WTC11 (cell line): ENCODE measurements at regions not wholly inside any gene's neighbourhood (a gene's known extent, or its start where the extent isn't known, plus 50 kb on each side); places are given as distances from the start of the nearest gene placed in this dataset.

Experiments used
- TF ChIP-seq, protein P1 (sequence below): fragments of 200-600 bp; IDR thresholded peaks from 2 replicates; pipeline ENCODE4 v1.8.0; 2022; ENCODE audit warnings: antibody characterized with exemption
- TF ChIP-seq, protein P2 (sequence below): sonication (generic); formaldehyde crosslinking; IDR thresholded peaks from 2 replicates; pipeline ENCODE4 v1.8.1; 2022; ENCODE audit warnings: low read depth, missing genetic modification reagents, borderline replicate concordance
- TF ChIP-seq, protein P3 (sequence below): sonication (generic); formaldehyde crosslinking; IDR thresholded peaks from 2 replicates; pipeline ENCODE4 v1.8.1; 2023; ENCODE audit warnings: mild to moderate bottlenecking, moderate library complexity, missing genetic modification reagents

DNA sequence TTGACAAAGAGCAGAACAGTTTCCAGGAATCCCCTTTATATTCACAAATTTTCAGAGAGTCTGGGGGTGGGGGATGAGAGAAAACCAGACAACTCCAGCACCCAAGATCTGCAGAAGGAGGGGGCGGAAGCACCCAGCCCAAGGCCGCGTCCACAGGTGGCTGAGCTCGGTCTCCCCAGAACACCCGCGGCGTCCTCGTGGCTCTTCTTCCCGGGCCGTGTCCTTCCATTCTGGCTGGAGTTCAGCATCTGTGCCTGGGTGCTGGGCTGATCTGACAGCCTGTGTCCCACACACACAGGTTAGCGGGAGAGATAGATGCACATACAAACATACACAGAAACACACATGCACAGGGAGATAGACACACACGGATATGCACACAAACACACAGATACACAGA lies 455.8 kb upstream of the SALL3 start:
- TF ChIP-seq, protein P1, sequence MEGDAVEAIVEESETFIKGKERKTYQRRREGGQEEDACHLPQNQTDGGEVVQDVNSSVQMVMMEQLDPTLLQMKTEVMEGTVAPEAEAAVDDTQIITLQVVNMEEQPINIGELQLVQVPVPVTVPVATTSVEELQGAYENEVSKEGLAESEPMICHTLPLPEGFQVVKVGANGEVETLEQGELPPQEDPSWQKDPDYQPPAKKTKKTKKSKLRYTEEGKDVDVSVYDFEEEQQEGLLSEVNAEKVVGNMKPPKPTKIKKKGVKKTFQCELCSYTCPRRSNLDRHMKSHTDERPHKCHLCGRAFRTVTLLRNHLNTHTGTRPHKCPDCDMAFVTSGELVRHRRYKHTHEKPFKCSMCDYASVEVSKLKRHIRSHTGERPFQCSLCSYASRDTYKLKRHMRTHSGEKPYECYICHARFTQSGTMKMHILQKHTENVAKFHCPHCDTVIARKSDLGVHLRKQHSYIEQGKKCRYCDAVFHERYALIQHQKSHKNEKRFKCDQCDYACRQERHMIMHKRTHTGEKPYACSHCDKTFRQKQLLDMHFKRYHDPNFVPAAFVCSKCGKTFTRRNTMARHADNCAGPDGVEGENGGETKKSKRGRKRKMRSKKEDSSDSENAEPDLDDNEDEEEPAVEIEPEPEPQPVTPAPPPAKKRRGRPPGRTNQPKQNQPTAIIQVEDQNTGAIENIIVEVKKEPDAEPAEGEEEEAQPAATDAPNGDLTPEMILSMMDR, result no peak
- TF ChIP-seq, protein P2, sequence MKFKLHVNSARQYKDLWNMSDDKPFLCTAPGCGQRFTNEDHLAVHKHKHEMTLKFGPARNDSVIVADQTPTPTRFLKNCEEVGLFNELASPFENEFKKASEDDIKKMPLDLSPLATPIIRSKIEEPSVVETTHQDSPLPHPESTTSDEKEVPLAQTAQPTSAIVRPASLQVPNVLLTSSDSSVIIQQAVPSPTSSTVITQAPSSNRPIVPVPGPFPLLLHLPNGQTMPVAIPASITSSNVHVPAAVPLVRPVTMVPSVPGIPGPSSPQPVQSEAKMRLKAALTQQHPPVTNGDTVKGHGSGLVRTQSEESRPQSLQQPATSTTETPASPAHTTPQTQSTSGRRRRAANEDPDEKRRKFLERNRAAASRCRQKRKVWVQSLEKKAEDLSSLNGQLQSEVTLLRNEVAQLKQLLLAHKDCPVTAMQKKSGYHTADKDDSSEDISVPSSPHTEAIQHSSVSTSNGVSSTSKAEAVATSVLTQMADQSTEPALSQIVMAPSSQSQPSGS (CRISPR knock-in tag), result no peak
- TF ChIP-seq, protein P3, sequence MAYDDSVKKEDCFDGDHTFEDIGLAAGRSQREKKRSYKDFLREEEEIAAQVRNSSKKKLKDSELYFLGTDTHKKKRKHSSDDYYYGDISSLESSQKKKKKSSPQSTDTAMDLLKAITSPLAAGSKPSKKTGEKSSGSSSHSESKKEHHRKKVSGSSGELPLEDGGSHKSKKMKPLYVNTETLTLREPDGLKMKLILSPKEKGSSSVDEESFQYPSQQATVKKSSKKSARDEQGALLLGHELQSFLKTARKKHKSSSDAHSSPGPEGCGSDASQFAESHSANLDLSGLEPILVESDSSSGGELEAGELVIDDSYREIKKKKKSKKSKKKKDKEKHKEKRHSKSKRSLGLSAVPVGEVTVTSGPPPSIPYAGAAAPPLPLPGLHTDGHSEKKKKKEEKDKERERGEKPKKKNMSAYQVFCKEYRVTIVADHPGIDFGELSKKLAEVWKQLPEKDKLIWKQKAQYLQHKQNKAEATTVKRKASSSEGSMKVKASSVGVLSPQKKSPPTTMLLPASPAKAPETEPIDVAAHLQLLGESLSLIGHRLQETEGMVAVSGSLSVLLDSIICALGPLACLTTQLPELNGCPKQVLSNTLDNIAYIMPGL (CRISPR knock-in tag), result no peak
